CD14-positive monocyte (primary cell): ENCODE measurements at regions not wholly inside any gene's neighbourhood (a gene's known extent, or its start where the extent isn't known, plus 50 kb on each side); places are given as distances from the start of the nearest gene placed in this dataset.

Experiments used
- DNase-seq, 3 donors: peaks; one replicate each; pipeline ENCODE4 v3.0.0-alpha.2; 2011 to 2022
- H2AFZ ChIP-seq: 2 replicates; pipeline ENCODE4 v1.6.0; 2012; ENCODE audit warnings: mild to moderate bottlenecking, low read depth, low read length, inconsistent platforms; ENCODE audit not compliant: insufficient read depth, poor library complexity, severe bottlenecking
- H3K27ac ChIP-seq, 2 donors: 1 replicate in 1 of 2; 2 replicates in 1 of 2; pipeline ENCODE4 v1.5.1; 2012 to 2013; ENCODE audit warnings: low read length in 2 of 2, control low read depth in 1 of 2, inconsistent platforms in 1 of 2, low read depth in 1 of 2, mild to moderate bottlenecking in 1 of 2
- H3K27me3 ChIP-seq, 2 donors: one replicate each; pipeline versions ENCODE4 v1.6.0 to v1.6.1; 2011 to 2013; ENCODE audit warnings: low read length in 2 of 2; ENCODE audit not compliant: control insufficient read depth in 2 of 2, insufficient read depth in 2 of 2
- H3K36me3 ChIP-seq, 2 donors: replicated peaks in 1 of 2; 1 replicate in 1 of 2; 2 replicates in 1 of 2; pipeline versions ENCODE4 v1.5.1 to v1.6.1; 2012 to 2013; ENCODE audit warnings: low read length in 2 of 2, control low read depth in 1 of 2, inconsistent platforms in 1 of 2, mild to moderate bottlenecking in 1 of 2; ENCODE audit not compliant: insufficient read depth in 2 of 2, control insufficient read depth in 1 of 2
- H3K4me1 ChIP-seq, 2 donors: 1 replicate in 1 of 2; 2 replicates in 1 of 2; pipeline versions ENCODE4 v1.5.1 to v1.6.1; 2012 to 2013; ENCODE audit warnings: low read length in 2 of 2, control low read depth in 1 of 2, inconsistent platforms in 1 of 2, mild to moderate bottlenecking in 1 of 2, moderate library complexity in 1 of 2; ENCODE audit not compliant: insufficient read depth in 2 of 2, control insufficient read depth in 1 of 2
- H3K4me2 ChIP-seq: replicated peaks from 2 replicates; pipeline ENCODE3; 2012; ENCODE audit warnings: low read length, moderate library complexity, mild to moderate bottlenecking; ENCODE audit not compliant: poor library complexity, severe bottlenecking; ENCODE audit errors: extremely low read depth
- H3K4me3 ChIP-seq, 3 experiments: fragments of 200-600 bp in 1 of 3; sonication (generic) in 1 of 3; replicated peaks in 1 of 3; 1 replicate in 2 of 3; 2 replicates in 1 of 3; pipeline ENCODE4 v1.5.1; 2011 to 2013; ENCODE audit warnings: low read length in 3 of 3, mild to moderate bottlenecking in 3 of 3, control low read depth in 2 of 3, low read depth in 2 of 3, inconsistent platforms in 1 of 3, moderate library complexity in 1 of 3
- H3K79me2 ChIP-seq: 2 replicates; pipeline ENCODE4 v1.6.0; 2012; ENCODE audit warnings: mild to moderate bottlenecking, control low read depth, inconsistent platforms, low read length, moderate library complexity; ENCODE audit not compliant: insufficient read depth
- H3K9ac ChIP-seq: 2 replicates; pipeline ENCODE4 v1.6.0; 2017; ENCODE audit warnings: low read length, mild to moderate bottlenecking; ENCODE audit not compliant: insufficient read depth, poor library complexity, severe bottlenecking
- H3K9me3 ChIP-seq, 2 donors: replicated peaks in 1 of 2; 1 replicate in 1 of 2; 2 replicates in 1 of 2; pipeline versions ENCODE4 v1.5.1 to v1.6.1; 2012 to 2013; ENCODE audit warnings: low read length in 2 of 2, control low read depth in 1 of 2; ENCODE audit not compliant: control insufficient read depth in 1 of 2, insufficient read depth in 1 of 2
- H4K20me1 ChIP-seq: 2 replicates; pipeline ENCODE4 v1.6.0; 2012; ENCODE audit warnings: mild to moderate bottlenecking, low read length, control low read depth, moderate library complexity; ENCODE audit not compliant: insufficient read depth
- H3K27ac Mint-ChIP-seq, 7 donors: one replicate each; pipeline ENCODE4 v1.8.0; 2020; ENCODE audit warnings: mild to moderate bottlenecking in 7 of 7, mixed read lengths in 7 of 7, moderate library complexity in 6 of 7, inconsistent platforms in 2 of 7
- H3K27me3 Mint-ChIP-seq, 3 donors: one replicate each; pipeline ENCODE4 v1.8.0; 2021 to 2022; ENCODE audit warnings: low read depth in 3 of 3, mild to moderate bottlenecking in 3 of 3, mixed read lengths in 3 of 3, moderate library complexity in 3 of 3, inconsistent platforms in 1 of 3
- H3K36me3 Mint-ChIP-seq, 2 donors: one replicate each; pipeline ENCODE4 v1.8.0; 2020; ENCODE audit warnings: mixed read lengths in 2 of 2, inconsistent platforms in 1 of 2, mild to moderate bottlenecking in 1 of 2
- H3K4me1 Mint-ChIP-seq: one replicate; pipeline ENCODE4 v1.8.0; 2020; ENCODE audit warnings: mild to moderate bottlenecking, mixed read lengths
- H3K4me3 Mint-ChIP-seq, 2 donors: one replicate each; pipeline ENCODE4 v1.8.0; 2020; ENCODE audit warnings: mild to moderate bottlenecking in 2 of 2, mixed read lengths in 2 of 2, moderate library complexity in 1 of 2
- H3K9me3 Mint-ChIP-seq, 7 donors: one replicate each; pipeline ENCODE4 v1.8.0; 2020 to 2022; ENCODE audit warnings: mixed read lengths in 7 of 7, mild to moderate bottlenecking in 6 of 7, moderate library complexity in 6 of 7, inconsistent platforms in 2 of 7
- CTCF ChIP-seq: fragments of 200-600 bp; IDR thresholded peaks from one replicate; pipeline ENCODE4 v1.8.0; 2022; ENCODE audit warnings: antibody characterized with exemption, mild to moderate bottlenecking
- WGBS: methylation state at CpG from one replicate; pipeline ENCODE4 v1.1.5; 2013; ENCODE audit warnings: missing lambda C conversion rate; ENCODE audit not compliant: insufficient coverage; 5-methylcytosine and 5-hydroxymethylcytosine counted together
- intact Hi-C, 2 donors: fragments of 100-400 bp; cut with micrococcal nuclease; formaldehyde crosslinking; loops; one replicate each; pipeline versions ENCODE4 v1.15.0 to v1.15.1; 2023

- WGBS, result no CpG with 5 or more reads among the region's 2 CpGs
- H3K4me1 ChIP-seq, result no peaks in the 10 kb centered on the region
- no peaks in the 10 kb centered on the region for H3K79me2 ChIP-seq
- no peaks in the 10 kb centered on the region for H3K36me3 ChIP-seq
- Mint-ChIP-seq H3K27me3 (peaks cover 0 to 4% (median 4%) of the 10 kb centered on the region in 3 donors), H3K27ac (no peak overlapping the region), H3K9me3 (peaks cover 0 to 6% (median 0%) of the 10 kb centered on the region in 7 donors), H3K4me1 (no peaks in the 10 kb centered on the region), H3K4me3 (no peak overlapping the region), H3K36me3 (no peaks in the 10 kb centered on the region)
- H3K9ac ChIP-seq, result no peak overlapping the region
- no peaks in the 10 kb centered on the region for H3K9me3 ChIP-seq
- H4K20me1 ChIP-seq, result no peaks in the 10 kb centered on the region
- intact Hi-C loops, result no loop called here
- TF ChIP-seq CTCF, result no peak
- H3K4me3 ChIP-seq, result no peak overlapping the region
- no peaks in the 10 kb centered on the region for H3K27me3 ChIP-seq
- H3K27ac ChIP-seq, result no peak overlapping the region
- no peak overlapping the region for H2AFZ ChIP-seq
- no peak for DNase-seq
- no peak overlapping the region for H3K4me2 ChIP-seq
Observed at GRCh38 chr2:176398243-176399073, 129.2 kb downstream of the MTX2 start.

- Histone ChIP-seq H3K27ac (no peak overlapping the region), H3K4me2 (no peak overlapping the region), H2AFZ (no peak overlapping the region), H3K4me3 (no peak overlapping the region), H3K4me1 (no peaks in the 10 kb centered on the region), H3K9ac (no peak overlapping the region), H3K9me3 (no peaks in the 10 kb centered on the region), H3K79me2 (no peaks in the 10 kb centered on the region), H3K36me3 (no peaks in the 10 kb centered on the region), H4K20me1 (no peaks in the 10 kb centered on the region), H3K27me3 (no peaks in the 10 kb centered on the region)
- Mint-ChIP-seq H3K4me1 (no peaks in the 10 kb centered on the region), H3K27ac (no peak overlapping the region), H3K27me3 (peaks cover 0 to 4% (median 4%) of the 10 kb centered on the region in 3 donors), H3K4me3 (no peak overlapping the region), H3K36me3 (no peaks in the 10 kb centered on the region), H3K9me3 (peaks cover 0 to 4% (median 0%) of the 10 kb centered on the region in 7 donors)
- no peak for DNase-seq
- intact Hi-C loops, result no loop called here
- no peak for TF ChIP-seq CTCF
Observed at GRCh38 chr2:176399074-176399598, 129.9 kb downstream of the MTX2 start.
